ENCODE measurements at regions not wholly inside any gene's neighbourhood (a gene's known extent, or its start where the extent isn't known, plus 50 kb on each side); places are given as distances from the start of the nearest gene placed in this dataset.

- Histone ChIP-seq H3K4me3 (no peak overlapping the region), H3K4me2 (ENCODE audit: unreplicated experiment) (no peak overlapping the region), H3K27me3 (replicated peaks; ENCODE audit: insufficient read depth) (no peaks in the 10 kb centered on the region), H2AFZ (no peak overlapping the region), H3K36me3 (ENCODE audit: low read depth) (no peaks in the 10 kb centered on the region), H3K27ac (no peak overlapping the region), H4K20me1 (ENCODE audit: insufficient read depth) (no peaks in the 10 kb centered on the region), H3K9ac (no peak overlapping the region), H3F3A (ENCODE audit: insufficient read depth) (peaks cover 6% of the 10 kb centered on the region; the same call in 1 of the 2 replicates), H3K4me1 (ENCODE audit: insufficient read depth) (peaks cover 21% of the 10 kb centered on the region), H3K9me2 (ENCODE audit: insufficient read depth) (no peaks in the 10 kb centered on the region; the same call in 1 of the 2 replicates), H3K9me3 (ENCODE audit: low read depth) (no peaks in the 10 kb centered on the region), H3K79me2 (ENCODE audit: insufficient read depth) (no peaks in the 10 kb centered on the region)
- 61 to 88% methylated on average over 1 of the region's 1 CpG for WGBS, 2 experiments (ENCODE audit: low coverage in 1 of 2, low lambda C conversion rate in 2 of 2, missing lambda C conversion rate in 2 of 2)
- in situ Hi-C loops (cut with MboI): no loop called here
- TF ChIP-seq EZH2 (IDR thresholded peaks at IDR 0.05; ENCODE audit: insufficient read depth, poor library complexity, severe bottlenecking) (no peak), EZH2phosphoT487 (IDR thresholded peaks at IDR 0.05; ENCODE audit: insufficient read depth, low read depth) (no peak)
- DNase-seq: no peak
These were observed 93.8 kb upstream of the HDAC9 start for GRCh38 chr7:18401757-18402156.

DNA sequence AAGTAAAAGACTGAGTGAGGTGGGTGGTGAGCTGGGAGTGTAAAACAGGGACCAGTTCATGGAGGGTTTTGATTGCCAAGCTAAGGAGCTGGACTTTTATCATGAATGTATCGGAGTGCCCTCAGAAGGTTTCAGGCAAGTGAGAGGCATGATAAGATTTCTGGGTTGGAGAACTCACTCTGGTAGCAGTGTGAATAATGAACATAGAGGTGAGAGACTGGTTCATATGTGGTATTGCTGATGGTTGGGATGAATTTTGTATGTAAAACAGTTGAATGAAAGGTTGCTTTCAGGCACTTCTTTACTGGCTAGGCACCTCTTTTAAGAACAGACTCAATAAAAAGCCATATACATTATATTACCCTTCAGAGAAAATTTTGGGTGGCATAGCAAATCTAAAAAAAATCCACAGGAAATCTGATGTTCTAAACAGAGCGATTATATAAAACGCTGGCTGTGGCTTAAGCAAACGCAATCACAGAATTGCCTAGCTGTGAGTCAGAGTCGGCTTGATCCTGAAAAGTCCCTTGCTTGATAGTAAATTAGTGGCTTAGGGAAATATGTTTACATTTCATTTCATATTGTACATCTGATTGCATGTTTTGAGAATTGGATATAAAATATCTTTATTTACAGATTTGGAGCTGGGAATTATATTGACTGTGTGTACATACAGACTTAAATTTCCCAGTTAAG, 92.9 kb upstream of the HDAC9 start:
- no peaks in the 10 kb centered on the region for H4K20me1 ChIP-seq (ENCODE audit: insufficient read depth)
- H3K9ac ChIP-seq: no peak overlapping the region
- no peaks in the 10 kb centered on the region for H3K9me3 ChIP-seq (ENCODE audit: low read depth)
- TF ChIP-seq EZH2phosphoT487 (IDR thresholded peaks at IDR 0.05; ENCODE audit: insufficient read depth, low read depth) (no peak), EZH2 (IDR thresholded peaks at IDR 0.05; ENCODE audit: insufficient read depth, poor library complexity, severe bottlenecking) (no peak)
- H3F3A ChIP-seq (ENCODE audit: insufficient read depth): peaks cover 6% of the 10 kb centered on the region; the same call in 1 of the 2 replicates
- no peaks in the 10 kb centered on the region for H3K27me3 ChIP-seq (replicated peaks; ENCODE audit: insufficient read depth)
- no peaks in the 10 kb centered on the region for H3K79me2 ChIP-seq (ENCODE audit: insufficient read depth)
- H3K27ac ChIP-seq: no peak overlapping the region
- in situ Hi-C loops (cut with MboI): no loop called here
- H3K9me2 ChIP-seq (ENCODE audit: insufficient read depth): no peaks in the 10 kb centered on the region; the same call in 1 of the 2 replicates
- H2AFZ ChIP-seq: peak overlapping the region; percentile 30; the same call in 1 of the 2 replicates
- WGBS, 2 experiments (ENCODE audit: low coverage in 1 of 2, low lambda C conversion rate in 2 of 2, missing lambda C conversion rate in 2 of 2): 44 to 50% methylated on average over 5 of the region's 5 CpGs
- H3K4me2 ChIP-seq (ENCODE audit: unreplicated experiment): peak overlapping the region; percentile 9
- peak; percentile 75 for DNase-seq
- H3K36me3 ChIP-seq (ENCODE audit: low read depth): no peaks in the 10 kb centered on the region
- H3K4me1 ChIP-seq (ENCODE audit: insufficient read depth): peaks cover 23% of the 10 kb centered on the region
- H3K4me3 ChIP-seq: no peak overlapping the region

GRCh38 chr7:18405726-18406125, 89.8 kb upstream of the HDAC9 start:
- peaks cover 33% of the 10 kb centered on the region for H3K4me1 ChIP-seq (ENCODE audit: insufficient read depth)
- H3K9ac ChIP-seq: no peak overlapping the region
- no peaks in the 10 kb centered on the region for H3K9me3 ChIP-seq (ENCODE audit: low read depth)
- in situ Hi-C loops (cut with MboI): no loop called here
- peak overlapping the region; percentile 2; the same call in 1 of the 2 replicates for H2AFZ ChIP-seq
- no peak overlapping the region for H3K27ac ChIP-seq
- no peak for TF ChIP-seq EZH2phosphoT487 (IDR thresholded peaks at IDR 0.05; ENCODE audit: insufficient read depth, low read depth)
- no peak for TF ChIP-seq EZH2 (IDR thresholded peaks at IDR 0.05; ENCODE audit: insufficient read depth, poor library complexity, severe bottlenecking)
- no peaks in the 10 kb centered on the region for H4K20me1 ChIP-seq (ENCODE audit: insufficient read depth)
- no peak overlapping the region for H3K4me3 ChIP-seq
- H3K36me3 ChIP-seq (ENCODE audit: low read depth): no peaks in the 10 kb centered on the region
- 94 to 100% methylated on average over 1 of the region's 1 CpG for WGBS, 2 experiments (ENCODE audit: low coverage in 1 of 2, low lambda C conversion rate in 2 of 2, missing lambda C conversion rate in 2 of 2)
- no peak for DNase-seq
- no peaks in the 10 kb centered on the region; the same call in 1 of the 2 replicates for H3K9me2 ChIP-seq (ENCODE audit: insufficient read depth)
- H3K4me2 ChIP-seq (ENCODE audit: unreplicated experiment): no peak overlapping the region
- H3K79me2 ChIP-seq (ENCODE audit: insufficient read depth): no peaks in the 10 kb centered on the region
- peaks cover 25% of the 10 kb centered on the region for H3F3A ChIP-seq (ENCODE audit: insufficient read depth)
- H3K27me3 ChIP-seq (replicated peaks; ENCODE audit: insufficient read depth): no peaks in the 10 kb centered on the region

- no peak overlapping the region for H3K9ac ChIP-seq
- H3K9me2 ChIP-seq (ENCODE audit: insufficient read depth): no peaks in the 10 kb centered on the region
- H3K9me3 ChIP-seq (ENCODE audit: low read depth): no peaks in the 10 kb centered on the region
- TF ChIP-seq EZH2 (IDR thresholded peaks at IDR 0.05; ENCODE audit: insufficient read depth, poor library complexity, severe bottlenecking) (no peak), EZH2phosphoT487 (IDR thresholded peaks at IDR 0.05; ENCODE audit: insufficient read depth, low read depth) (no peak)
- H3K27ac ChIP-seq: no peak overlapping the region
- peaks cover 25% of the 10 kb centered on the region for H3F3A ChIP-seq (ENCODE audit: insufficient read depth)
- H3K4me2 ChIP-seq (ENCODE audit: unreplicated experiment): no peak overlapping the region
- no peak for DNase-seq
- WGBS, 2 experiments (ENCODE audit: low coverage in 1 of 2, low lambda C conversion rate in 2 of 2, missing lambda C conversion rate in 2 of 2): 69% methylated on average over 4 of the region's 4 CpGs
- no peaks in the 10 kb centered on the region for H3K27me3 ChIP-seq (replicated peaks; ENCODE audit: insufficient read depth)
- no peaks in the 10 kb centered on the region for H4K20me1 ChIP-seq (ENCODE audit: insufficient read depth)
- no peak overlapping the region for H3K4me3 ChIP-seq
- H3K4me1 ChIP-seq (ENCODE audit: insufficient read depth): peaks cover 31% of the 10 kb centered on the region
- H3K36me3 ChIP-seq (ENCODE audit: low read depth): no peaks in the 10 kb centered on the region
- no peaks in the 10 kb centered on the region for H3K79me2 ChIP-seq (ENCODE audit: insufficient read depth)
- H2AFZ ChIP-seq: 0 out of 2 replicates have a peak overlapping the region, but pooled peaks have one; percentile 5
- in situ Hi-C loops (cut with MboI): no loop called here
These were observed 88.2 kb upstream of the HDAC9 start for GRCh38 chr7:18407385-18407784.
